K562 (cell line): ENCODE measurements at regions not wholly inside any gene's neighbourhood (a gene's known extent, or its start where the extent isn't known, plus 50 kb on each side); places are given as distances from the start of the nearest gene placed in this dataset.

Source experiments
- ATAC-seq: fragments of 200-7000 bp; cut with Tn5 transposase; 3 replicates; pipeline ENCODE4 v1.9.1; 2020; ENCODE audit warnings: moderate library complexity
- BruUV-seq: library from RNA; stranded (reverse); fragments of 400-500 nt; replicated peaks from 2 replicates; lab custom pipeline; 2021; lab: Mats Ljungman, UMichigan
- CTCF ChIA-PET: fragments of 300-600 bp; formaldehyde crosslinking; extraction: SDS; loops from one replicate; lab custom pipeline; 2021; ENCODE audit warnings: low intra/inter-chr PET ratio; lab: Yijun Ruan, JAX
- POLR2A ChIA-PET: fragments of 300-600, 350-650 bp; sonication (Branson Sonifier 250); formaldehyde crosslinking; extraction: SDS; loops from one replicate; lab custom pipeline; 2021; ENCODE audit warnings: antibody characterized with exemption, inconsistent platforms; lab: Yijun Ruan, JAX
- DNase-seq, 4 experiments: peaks; one replicate each; pipeline versions ENCODE4 v3.0.0 to v3.0.0-alpha.2; 2011 to 2018; ENCODE audit warnings: low spot score in 3 of 4, mixed read lengths in 3 of 4; ENCODE audit errors: extremely low read depth in 1 of 4
- FAIRE-seq: peaks from 2 replicates; lab custom pipeline; 2011; peaks lifted over from hg19 to GRCh38; lab: Jason Lieb, UNC
- H2AFZ ChIP-seq: 2 replicates; pipeline ENCODE4 v1.6.0; 2011; ENCODE audit warnings: low read depth, low read length, control low read depth, inconsistent platforms
- H3K27ac ChIP-seq: fragments of 200-600 bp; 3 replicates; pipeline ENCODE4 v1.8.0; 2011; ENCODE audit warnings: low read depth, mild to moderate bottlenecking, control low read depth, inconsistent platforms, low read length, moderate library complexity, mixed read lengths; ENCODE audit errors: extremely low read depth
- H3K27me3 ChIP-seq, 2 experiments: fragments of 300-600 bp in 1 of 2; 2 replicates in 1 of 2; 3 replicates in 1 of 2; pipeline versions ENCODE4 v1.6.0 to v1.8.0; 2011; ENCODE audit warnings: inconsistent platforms in 2 of 2, low read length in 2 of 2, mild to moderate bottlenecking in 1 of 2, mixed read lengths in 1 of 2, moderate library complexity in 1 of 2; ENCODE audit not compliant: control insufficient read depth in 2 of 2, insufficient read depth in 2 of 2
- H3K36me3 ChIP-seq: fragments of 300-600 bp; 3 replicates; pipeline ENCODE4 v1.8.0; 2011; ENCODE audit warnings: mild to moderate bottlenecking, low read length, inconsistent platforms; ENCODE audit not compliant: control insufficient read depth, insufficient read depth
- H3K4me1 ChIP-seq, 2 experiments: fragments of 200-600 bp in 1 of 2; replicated peaks in 1 of 2; 2 replicates in 1 of 2; 3 replicates in 1 of 2; pipeline versions ENCODE4 v1.5.1 to v1.8.0; 2011; ENCODE audit warnings: inconsistent platforms in 2 of 2, low read length in 2 of 2, mild to moderate bottlenecking in 1 of 2, mixed read lengths in 1 of 2, moderate library complexity in 1 of 2; ENCODE audit not compliant: control insufficient read depth in 2 of 2, insufficient read depth in 2 of 2
- H3K4me2 ChIP-seq: 2 replicates; pipeline ENCODE4 v1.6.1; 2011; ENCODE audit warnings: low read length, control low read depth, inconsistent platforms, mixed read lengths; ENCODE audit not compliant: insufficient read depth
- H3K4me3 ChIP-seq: fragments of 200-600 bp; sonication (generic), shearing (Covaris generic); 2 replicates; pipeline ENCODE4 v1.5.1; 2016; ENCODE audit warnings: control low read depth, inconsistent platforms
- H3K79me2 ChIP-seq: fragments of 200-600 bp; 3 replicates; pipeline ENCODE4 v1.8.0; 2011; ENCODE audit warnings: low read length, inconsistent platforms; ENCODE audit not compliant: control insufficient read depth, insufficient read depth
- H3K9ac ChIP-seq, 2 experiments: 2 replicates each; pipeline versions ENCODE4 v1.6.0 to v1.6.1; 2011; ENCODE audit warnings: low read depth in 2 of 2, low read length in 2 of 2, control low read depth in 1 of 2, inconsistent platforms in 1 of 2, mild to moderate bottlenecking in 1 of 2, mixed read lengths in 1 of 2; ENCODE audit not compliant: insufficient read depth in 1 of 2
- H3K9me1 ChIP-seq: one replicate; pipeline ENCODE4 v1.6.0; 2011; ENCODE audit warnings: inconsistent platforms, mild to moderate bottlenecking, low read length, moderate library complexity; ENCODE audit not compliant: control insufficient read depth, insufficient read depth
- H3K9me3 ChIP-seq: replicated peaks from 2 replicates; pipeline ENCODE4 v1.5.1; 2011; ENCODE audit warnings: low read depth, low read length, inconsistent platforms; ENCODE audit not compliant: control insufficient read depth, insufficient read depth
- H4K20me1 ChIP-seq: replicated peaks from 2 replicates; pipeline ENCODE4 v1.6.1; 2011; ENCODE audit warnings: low read length, inconsistent platforms, mixed read lengths; ENCODE audit not compliant: control insufficient read depth, insufficient read depth
- CBFB ChIP-seq: sonication (generic); formaldehyde crosslinking; IDR thresholded peaks from 2 replicates; pipeline ENCODE4 v1.4.0; 2020; ENCODE audit warnings: mild to moderate bottlenecking, missing genetic modification reagents
- EP400 ChIP-seq: fragments of 450-650 bp; IDR thresholded peaks from 2 replicates; pipeline ENCODE4 v1.6.1; 2017; ENCODE audit warnings: antibody characterized with exemption, mild to moderate bottlenecking, moderate library complexity
- HCFC1 ChIP-seq: IDR thresholded peaks from 2 replicates; pipeline ENCODE4 v1.6.1; 2012; ENCODE audit warnings: low read depth, low read length, improper control_type of control experiment
- HMBOX1 ChIP-seq: sonication (generic); IDR thresholded peaks from 2 replicates; pipeline ENCODE4 v1.6.1; 2016
- HMGXB4 ChIP-seq: sonication (generic); formaldehyde crosslinking; IDR thresholded peaks from 2 replicates; pipeline ENCODE4 v1.8.1; 2023; ENCODE audit warnings: mild to moderate bottlenecking, missing genetic modification reagents
- ID3 ChIP-seq, 2 experiments: fragments of 250-450 bp in 1 of 2; fragments of 450-650 bp in 1 of 2; sonication (Bioruptor Pico) in 1 of 2; IDR thresholded peaks; 2 replicates each; pipeline versions ENCODE4 v1.6.1 to v1.8.0; 2016 to 2021; ENCODE audit warnings: mild to moderate bottlenecking in 2 of 2, moderate library complexity in 2 of 2, missing compliant biosample characterization in 1 of 2, missing genetic modification characterization in 1 of 2
- ZC3H8 ChIP-seq: fragments of 450-650 bp; IDR thresholded peaks from 2 replicates; pipeline ENCODE4 v1.6.1; 2017
- WGBS: fragments of 100-300 bp; shearing (Covaris generic); methylation state at CpG from one replicate; pipeline ENCODE4 v1.1.6; 2016; ENCODE audit warnings: low coverage, mixed read lengths; ENCODE audit not compliant: insufficient coverage; ENCODE audit errors: missing lambda C conversion rate; 5-methylcytosine and 5-hydroxymethylcytosine counted together
- in situ Hi-C: fragments of 300-500 bp; cut with MboI; formaldehyde crosslinking; loops from 4 replicates; pipeline ENCODE4 v1.15.0; 2018; ENCODE audit warnings: inconsistent platforms, mixed read lengths
- intact Hi-C: fragments of 100-400 bp; cut with micrococcal nuclease; formaldehyde crosslinking; loops from 2 replicates; pipeline ENCODE4 v1.14.2; 2022

GRCh38 chr22:49142296-49142695 lies 685.4 kb downstream of the BRD1 start (continued):
- no peak for TF ChIP-seq HMBOX1
- TF ChIP-seq EP400, result no peak
- no peak for TF ChIP-seq ZC3H8

- Histone ChIP-seq H3K4me3 (no peak overlapping the region), H3K4me2 (no peak overlapping the region), H3K9me1 (no peaks in the 10 kb centered on the region), H3K79me2 (no peaks in the 10 kb centered on the region), H3K36me3 (no peaks in the 10 kb centered on the region), H3K4me1 (no peaks in the 10 kb centered on the region), H4K20me1 (no peaks in the 10 kb centered on the region), H3K27me3 (peaks cover 0 to 13% of the 10 kb centered on the region in 2 experiments; a peak in 2 of 5 replicates), H3K9me3 (no peaks in the 10 kb centered on the region), H3K9ac (no peak overlapping the region), H2AFZ (no peak overlapping the region), H3K27ac (no peak overlapping the region)
- DNase-seq (no peak), FAIRE-seq (no peak), ATAC-seq (no peak)
- in situ Hi-C loops, result no loop called here
- BruUV-seq, result no TSS peak
- WGBS, result 0% methylated on average over 10 of the region's 11 CpGs
- CTCF ChIA-PET, result no interaction called here
- POLR2A ChIA-PET, result no interaction called here
- TF ChIP-seq HMGXB4 (no peak), HCFC1 (no peak), CBFB (CRISPR knock-in tag) (no peak), ID3 (CRISPR knock-in tag; IDR thresholded peaks at IDR 0.05) (no peak), ID3 (tag; IDR thresholded peaks at IDR 0.05) (no peak)
- intact Hi-C loops, result no loop called here
Observed at GRCh38 chr22:49141761-49142160, 685.9 kb downstream of the BRD1 start.
